ENCODE measurements at regions not wholly inside any gene's neighbourhood (a gene's known extent, or its start where the extent isn't known, plus 50 kb on each side); places are given as distances from the start of the nearest gene placed in this dataset.

- TF ChIP-seq ZNF331 (CRISPR knock-in tag; IDR thresholded peaks at IDR 0.05; ENCODE audit: low read depth) = no peak
- TF ChIP-seq ZNF114 (CRISPR knock-in tag; IDR thresholded peaks at IDR 0.05) = no peak
Measured at GRCh38 chr22:48256776-48257684, 1494.6 kb downstream of the TBC1D22A start (continued).

DNA sequence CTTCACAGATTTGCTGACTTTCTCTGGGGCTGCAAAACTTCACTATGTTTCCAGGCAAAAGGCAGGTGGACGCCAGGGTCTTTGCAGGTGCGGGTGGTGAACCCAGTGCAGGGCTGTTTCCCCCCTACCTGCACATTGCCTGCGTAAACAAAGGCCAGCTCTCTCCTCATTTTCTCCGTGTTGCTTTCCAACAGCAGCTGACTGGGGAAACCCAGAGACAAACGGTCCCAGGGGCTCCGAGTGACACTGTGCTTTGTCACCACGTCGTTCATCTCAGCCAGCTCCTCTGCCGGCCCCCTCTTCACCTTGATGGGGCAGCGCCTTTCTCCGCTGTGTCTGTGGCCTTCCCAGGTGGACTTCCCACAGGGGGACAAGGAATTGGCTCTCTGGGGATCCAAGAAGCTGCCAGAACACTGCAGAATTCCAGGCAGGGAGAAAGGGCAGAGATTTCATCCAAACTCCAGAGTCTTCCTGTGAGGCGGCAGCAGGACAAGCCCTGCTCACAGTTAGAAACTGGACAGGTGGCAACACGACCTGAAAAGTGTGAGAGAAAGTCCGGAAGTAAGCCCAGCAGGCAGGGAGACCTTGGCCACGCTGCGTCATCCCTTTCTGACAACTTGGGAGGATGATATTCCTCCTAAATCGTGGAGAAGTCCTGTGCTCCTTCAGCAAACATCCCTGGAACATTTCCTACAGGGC is 1493.7 kb downstream of the TBC1D22A start:
- Mint-ChIP-seq H3K36me3 (ENCODE audit: low read depth) (no peaks in the 10 kb centered on the region), H3K9me3 (no peaks in the 10 kb centered on the region; the same call in 2 of the 3 replicates), H3K4me3 (no peak overlapping the region), H3K27me3 (ENCODE audit: insufficient read depth, low read depth, poor library complexity) (peaks cover 8% of the 10 kb centered on the region), H3K27ac (no peak overlapping the region), H3K4me1 (peaks cover 20% of the 10 kb centered on the region)
- ATAC-seq = no peak
- DNase-seq (ENCODE audit: low spot score) = no peak
- Histone ChIP-seq H2AFZ (no peak overlapping the region), H3K27ac (ENCODE audit: low read depth) (no peak overlapping the region), H4K20me1 (replicated peaks; ENCODE audit: insufficient read depth) (no peaks in the 10 kb centered on the region), H3K79me2 (replicated peaks; ENCODE audit: insufficient read depth) (no peaks in the 10 kb centered on the region), H3K36me3 (ENCODE audit: insufficient read depth) (no peaks in the 10 kb centered on the region), H3K27me3 (ENCODE audit: insufficient read depth) (no peaks in the 10 kb centered on the region), H3K9me2 (ENCODE audit: insufficient read depth) (no peaks in the 10 kb centered on the region), H3K4me1 (ENCODE audit: insufficient read depth) (0 out of 2 replicates have a peak, but pooled peaks cover 4% of the 10 kb centered on the region), H3F3A (replicated peaks; ENCODE audit: low read depth) (no peaks in the 10 kb centered on the region), H3K4me2 (no peak overlapping the region), H3K4me3 (no peak overlapping the region)
- TF ChIP-seq, protein P1, sequence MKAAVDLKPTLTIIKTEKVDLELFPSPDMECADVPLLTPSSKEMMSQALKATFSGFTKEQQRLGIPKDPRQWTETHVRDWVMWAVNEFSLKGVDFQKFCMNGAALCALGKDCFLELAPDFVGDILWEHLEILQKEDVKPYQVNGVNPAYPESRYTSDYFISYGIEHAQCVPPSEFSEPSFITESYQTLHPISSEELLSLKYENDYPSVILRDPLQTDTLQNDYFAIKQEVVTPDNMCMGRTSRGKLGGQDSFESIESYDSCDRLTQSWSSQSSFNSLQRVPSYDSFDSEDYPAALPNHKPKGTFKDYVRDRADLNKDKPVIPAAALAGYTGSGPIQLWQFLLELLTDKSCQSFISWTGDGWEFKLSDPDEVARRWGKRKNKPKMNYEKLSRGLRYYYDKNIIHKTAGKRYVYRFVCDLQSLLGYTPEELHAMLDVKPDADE (IDR thresholded peaks at IDR 0.05) = no peak
- TF ChIP-seq POLR2AphosphoS5 (IDR thresholded peaks at IDR 0.05; ENCODE audit: low read depth) (no peak), NANOG (IDR thresholded peaks at IDR 0.05; ENCODE audit: borderline replicate concordance) (no peak), STAT1 (IDR thresholded peaks at IDR 0.05; ENCODE audit: unreplicated experiment) (no peak), EZH2phosphoT487 (IDR thresholded peaks at IDR 0.05; ENCODE audit: unreplicated experiment) (no peak), CREB1 (CRISPR knock-in tag; IDR thresholded peaks at IDR 0.05; ENCODE audit: low read depth) (no peak)
- TF ChIP-seq, protein P2, sequence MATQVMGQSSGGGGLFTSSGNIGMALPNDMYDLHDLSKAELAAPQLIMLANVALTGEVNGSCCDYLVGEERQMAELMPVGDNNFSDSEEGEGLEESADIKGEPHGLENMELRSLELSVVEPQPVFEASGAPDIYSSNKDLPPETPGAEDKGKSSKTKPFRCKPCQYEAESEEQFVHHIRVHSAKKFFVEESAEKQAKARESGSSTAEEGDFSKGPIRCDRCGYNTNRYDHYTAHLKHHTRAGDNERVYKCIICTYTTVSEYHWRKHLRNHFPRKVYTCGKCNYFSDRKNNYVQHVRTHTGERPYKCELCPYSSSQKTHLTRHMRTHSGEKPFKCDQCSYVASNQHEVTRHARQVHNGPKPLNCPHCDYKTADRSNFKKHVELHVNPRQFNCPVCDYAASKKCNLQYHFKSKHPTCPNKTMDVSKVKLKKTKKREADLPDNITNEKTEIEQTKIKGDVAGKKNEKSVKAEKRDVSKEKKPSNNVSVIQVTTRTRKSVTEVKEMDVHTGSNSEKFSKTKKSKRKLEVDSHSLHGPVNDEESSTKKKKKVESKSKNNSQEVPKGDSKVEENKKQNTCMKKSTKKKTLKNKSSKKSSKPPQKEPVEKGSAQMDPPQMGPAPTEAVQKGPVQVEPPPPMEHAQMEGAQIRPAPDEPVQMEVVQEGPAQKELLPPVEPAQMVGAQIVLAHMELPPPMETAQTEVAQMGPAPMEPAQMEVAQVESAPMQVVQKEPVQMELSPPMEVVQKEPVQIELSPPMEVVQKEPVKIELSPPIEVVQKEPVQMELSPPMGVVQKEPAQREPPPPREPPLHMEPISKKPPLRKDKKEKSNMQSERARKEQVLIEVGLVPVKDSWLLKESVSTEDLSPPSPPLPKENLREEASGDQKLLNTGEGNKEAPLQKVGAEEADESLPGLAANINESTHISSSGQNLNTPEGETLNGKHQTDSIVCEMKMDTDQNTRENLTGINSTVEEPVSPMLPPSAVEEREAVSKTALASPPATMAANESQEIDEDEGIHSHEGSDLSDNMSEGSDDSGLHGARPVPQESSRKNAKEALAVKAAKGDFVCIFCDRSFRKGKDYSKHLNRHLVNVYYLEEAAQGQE (IDR thresholded peaks at IDR 0.05; ENCODE audit: unreplicated experiment) = no peak
- TF ChIP-seq, protein P3, sequence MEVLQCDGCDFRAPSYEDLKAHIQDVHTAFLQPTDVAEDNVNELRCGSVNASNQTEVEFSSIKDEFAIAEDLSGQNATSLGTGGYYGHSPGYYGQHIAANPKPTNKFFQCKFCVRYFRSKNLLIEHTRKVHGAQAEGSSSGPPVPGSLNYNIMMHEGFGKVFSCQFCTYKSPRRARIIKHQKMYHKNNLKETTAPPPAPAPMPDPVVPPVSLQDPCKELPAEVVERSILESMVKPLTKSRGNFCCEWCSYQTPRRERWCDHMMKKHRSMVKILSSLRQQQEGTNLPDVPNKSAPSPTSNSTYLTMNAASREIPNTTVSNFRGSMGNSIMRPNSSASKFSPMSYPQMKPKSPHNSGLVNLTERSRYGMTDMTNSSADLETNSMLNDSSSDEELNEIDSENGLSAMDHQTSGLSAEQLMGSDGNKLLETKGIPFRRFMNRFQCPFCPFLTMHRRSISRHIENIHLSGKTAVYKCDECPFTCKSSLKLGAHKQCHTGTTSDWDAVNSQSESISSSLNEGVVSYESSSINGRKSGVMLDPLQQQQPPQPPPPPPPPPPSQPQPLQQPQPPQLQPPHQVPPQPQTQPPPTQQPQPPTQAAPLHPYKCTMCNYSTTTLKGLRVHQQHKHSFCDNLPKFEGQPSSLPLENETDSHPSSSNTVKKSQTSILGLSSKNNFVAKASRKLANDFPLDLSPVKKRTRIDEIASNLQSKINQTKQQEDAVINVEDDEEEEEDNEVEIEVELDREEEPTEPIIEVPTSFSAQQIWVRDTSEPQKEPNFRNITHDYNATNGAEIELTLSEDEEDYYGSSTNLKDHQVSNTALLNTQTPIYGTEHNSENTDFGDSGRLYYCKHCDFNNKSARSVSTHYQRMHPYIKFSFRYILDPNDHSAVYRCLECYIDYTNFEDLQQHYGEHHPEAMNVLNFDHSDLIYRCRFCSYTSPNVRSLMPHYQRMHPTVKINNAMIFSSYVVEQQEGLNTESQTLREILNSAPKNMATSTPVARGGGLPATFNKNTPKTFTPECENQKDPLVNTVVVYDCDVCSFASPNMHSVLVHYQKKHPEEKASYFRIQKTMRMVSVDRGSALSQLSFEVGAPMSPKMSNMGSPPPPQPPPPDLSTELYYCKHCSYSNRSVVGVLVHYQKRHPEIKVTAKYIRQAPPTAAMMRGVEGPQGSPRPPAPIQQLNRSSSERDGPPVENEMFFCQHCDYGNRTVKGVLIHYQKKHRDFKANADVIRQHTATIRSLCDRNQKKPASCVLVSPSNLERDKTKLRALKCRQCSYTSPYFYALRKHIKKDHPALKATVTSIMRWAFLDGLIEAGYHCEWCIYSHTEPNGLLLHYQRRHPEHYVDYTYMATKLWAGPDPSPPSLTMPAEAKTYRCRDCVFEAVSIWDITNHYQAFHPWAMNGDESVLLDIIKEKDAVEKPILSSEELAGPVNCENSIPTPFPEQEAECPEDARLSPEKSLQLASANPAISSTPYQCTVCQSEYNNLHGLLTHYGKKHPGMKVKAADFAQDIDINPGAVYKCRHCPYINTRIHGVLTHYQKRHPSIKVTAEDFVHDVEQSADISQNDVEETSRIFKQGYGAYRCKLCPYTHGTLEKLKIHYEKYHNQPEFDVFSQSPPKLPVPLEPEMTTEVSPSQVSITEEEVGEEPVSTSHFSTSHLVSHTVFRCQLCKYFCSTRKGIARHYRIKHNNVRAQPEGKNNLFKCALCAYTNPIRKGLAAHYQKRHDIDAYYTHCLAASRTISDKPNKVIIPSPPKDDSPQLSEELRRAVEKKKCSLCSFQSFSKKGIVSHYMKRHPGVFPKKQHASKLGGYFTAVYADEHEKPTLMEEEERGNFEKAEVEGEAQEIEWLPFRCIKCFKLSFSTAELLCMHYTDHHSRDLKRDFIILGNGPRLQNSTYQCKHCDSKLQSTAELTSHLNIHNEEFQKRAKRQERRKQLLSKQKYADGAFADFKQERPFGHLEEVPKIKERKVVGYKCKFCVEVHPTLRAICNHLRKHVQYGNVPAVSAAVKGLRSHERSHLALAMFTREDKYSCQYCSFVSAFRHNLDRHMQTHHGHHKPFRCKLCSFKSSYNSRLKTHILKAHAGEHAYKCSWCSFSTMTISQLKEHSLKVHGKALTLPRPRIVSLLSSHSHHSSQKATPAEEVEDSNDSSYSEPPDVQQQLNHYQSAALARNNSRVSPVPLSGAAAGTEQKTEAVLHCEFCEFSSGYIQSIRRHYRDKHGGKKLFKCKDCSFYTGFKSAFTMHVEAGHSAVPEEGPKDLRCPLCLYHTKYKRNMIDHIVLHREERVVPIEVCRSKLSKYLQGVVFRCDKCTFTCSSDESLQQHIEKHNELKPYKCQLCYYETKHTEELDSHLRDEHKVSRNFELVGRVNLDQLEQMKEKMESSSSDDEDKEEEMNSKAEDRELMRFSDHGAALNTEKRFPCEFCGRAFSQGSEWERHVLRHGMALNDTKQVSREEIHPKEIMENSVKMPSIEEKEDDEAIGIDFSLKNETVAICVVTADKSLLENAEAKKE (CRISPR knock-in tag; IDR thresholded peaks at IDR 0.05) = no peak
- TF ChIP-seq, protein P4, sequence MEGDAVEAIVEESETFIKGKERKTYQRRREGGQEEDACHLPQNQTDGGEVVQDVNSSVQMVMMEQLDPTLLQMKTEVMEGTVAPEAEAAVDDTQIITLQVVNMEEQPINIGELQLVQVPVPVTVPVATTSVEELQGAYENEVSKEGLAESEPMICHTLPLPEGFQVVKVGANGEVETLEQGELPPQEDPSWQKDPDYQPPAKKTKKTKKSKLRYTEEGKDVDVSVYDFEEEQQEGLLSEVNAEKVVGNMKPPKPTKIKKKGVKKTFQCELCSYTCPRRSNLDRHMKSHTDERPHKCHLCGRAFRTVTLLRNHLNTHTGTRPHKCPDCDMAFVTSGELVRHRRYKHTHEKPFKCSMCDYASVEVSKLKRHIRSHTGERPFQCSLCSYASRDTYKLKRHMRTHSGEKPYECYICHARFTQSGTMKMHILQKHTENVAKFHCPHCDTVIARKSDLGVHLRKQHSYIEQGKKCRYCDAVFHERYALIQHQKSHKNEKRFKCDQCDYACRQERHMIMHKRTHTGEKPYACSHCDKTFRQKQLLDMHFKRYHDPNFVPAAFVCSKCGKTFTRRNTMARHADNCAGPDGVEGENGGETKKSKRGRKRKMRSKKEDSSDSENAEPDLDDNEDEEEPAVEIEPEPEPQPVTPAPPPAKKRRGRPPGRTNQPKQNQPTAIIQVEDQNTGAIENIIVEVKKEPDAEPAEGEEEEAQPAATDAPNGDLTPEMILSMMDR (conservative IDR thresholded peaks at IDR 0.05; ENCODE audit: low read depth in 2 of 2) = no peak

Data from GM23338 (cell line).